NCI-H774 (cell line): ENCODE measurements at regions not wholly inside any gene's neighbourhood (a gene's known extent, or its start where the extent isn't known, plus 50 kb on each side); places are given as distances from the start of the nearest gene placed in this dataset.

ENCODE experiments used
- DNase-seq: peaks from one replicate; lab custom pipeline; 2025; lab: John Stamatoyannopoulos, UW

- no peak for DNase-seq
These were observed 357.6 kb upstream of the CWC22 start for GRCh38 chr2:180364719-180365118.

DNA sequence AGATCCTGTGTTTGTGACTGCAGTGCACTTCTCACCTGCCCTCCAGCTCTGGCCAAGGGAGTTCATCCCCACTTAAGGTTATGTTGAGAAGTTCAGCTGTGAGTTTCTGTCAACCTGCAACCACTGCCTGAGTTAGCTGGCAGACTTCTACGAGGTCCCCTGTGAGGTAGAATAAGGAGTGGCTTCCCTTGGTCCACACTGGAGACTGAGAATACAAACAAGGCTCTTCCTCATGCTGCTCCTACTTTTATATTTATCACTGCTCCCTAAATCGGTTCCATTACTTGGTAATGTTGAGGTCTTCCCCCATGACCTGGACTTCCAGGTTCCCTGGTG is 353.2 kb upstream of the CWC22 start:
- no peak for DNase-seq

GRCh38 chr2:180359522-180360282 is 352.6 kb upstream of the CWC22 start:
- no peak for DNase-seq

GRCh38 chr2:180358458-180358857 is 351.4 kb upstream of the CWC22 start:
- DNase-seq: no peak

GRCh38 chr2:180356676-180357075 is 349.6 kb upstream of the CWC22 start:
- peak; percentile 14 for DNase-seq

DNA sequence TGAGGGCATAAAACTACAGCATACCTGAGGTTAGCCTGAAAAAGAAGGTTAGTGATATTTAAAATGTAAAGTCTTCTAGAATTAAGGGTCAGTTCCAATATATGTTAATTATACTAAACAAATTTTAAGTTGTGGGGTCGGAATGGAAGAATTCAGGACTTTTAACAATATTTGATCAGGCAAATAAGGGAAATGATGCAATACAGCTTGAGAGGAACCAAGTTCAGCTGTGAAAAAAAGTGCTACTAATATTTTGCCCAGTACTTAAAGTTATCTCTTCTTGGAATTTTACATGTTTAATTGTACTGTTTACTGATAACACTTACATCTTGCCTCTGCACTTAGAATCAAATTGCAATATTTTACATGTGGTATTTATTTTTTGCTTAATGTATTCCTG is 345.5 kb upstream of the CWC22 start:
- no peak for DNase-seq

- no peak for DNase-seq
These were observed 342.7 kb upstream of the CWC22 start for GRCh38 chr2:180349809-180350208.

- no peak for DNase-seq
These were observed 336.6 kb upstream of the CWC22 start for GRCh38 chr2:180343528-180344345.

- no peak for DNase-seq
These were observed 330.0 kb upstream of the CWC22 start for GRCh38 chr2:180337136-180337535.

DNA sequence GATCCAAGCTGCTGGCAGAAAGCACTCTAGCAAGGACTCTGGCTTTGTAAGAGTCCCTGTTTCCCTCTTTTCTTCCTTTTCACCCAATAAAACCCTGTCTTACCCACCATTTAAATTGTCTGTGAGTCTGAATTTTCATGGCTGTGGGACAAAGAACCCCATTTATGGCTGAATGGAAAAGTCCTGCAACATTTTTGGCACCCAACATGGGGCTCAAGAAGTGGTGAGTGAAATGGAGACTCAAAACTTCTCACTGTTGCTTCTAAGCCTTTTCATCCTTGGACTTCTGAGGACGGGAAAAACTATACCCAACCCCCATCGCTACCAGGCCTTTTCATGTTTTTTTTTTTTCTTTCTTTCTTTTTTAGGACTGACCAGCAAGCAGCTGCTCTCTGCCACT is 329.5 kb upstream of the CWC22 start:
- no peak for DNase-seq

GRCh38 chr2:180334514-180334913 is 327.4 kb upstream of the CWC22 start:
- DNase-seq: no peak

DNA sequence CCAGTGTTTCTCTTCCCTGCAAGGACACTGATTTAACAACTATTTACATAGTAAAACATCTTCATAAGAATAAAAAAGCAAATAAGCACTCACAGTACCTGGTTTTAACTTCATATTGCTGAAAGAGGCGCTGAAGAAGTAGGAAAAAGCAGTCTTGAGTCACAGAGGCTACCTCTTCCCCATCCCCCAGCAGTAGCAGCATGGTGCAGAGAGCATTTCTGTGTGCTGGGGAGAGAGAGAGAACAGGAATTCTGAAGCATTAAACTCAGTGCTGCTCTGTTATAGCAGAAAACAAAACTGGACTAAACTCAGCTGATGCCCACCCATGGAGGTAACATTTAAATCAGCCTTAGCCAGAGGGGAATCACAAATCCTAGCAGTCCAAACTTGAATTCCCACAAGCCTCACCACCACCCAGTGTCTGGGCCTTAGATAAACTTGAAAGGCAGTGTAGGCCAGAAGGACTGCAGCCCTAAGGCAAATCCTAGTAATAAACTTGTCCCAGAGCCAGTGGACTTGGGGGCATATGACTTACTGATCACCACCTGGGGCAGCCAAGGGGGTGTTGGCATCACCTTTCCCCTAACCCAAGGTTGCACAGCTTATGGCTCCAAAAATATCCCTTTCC is 321.8 kb upstream of the CWC22 start:
- no peak for DNase-seq

- DNase-seq: no peak
These were observed 320.1 kb upstream of the CWC22 start for GRCh38 chr2:180327185-180327584.

- DNase-seq: no peak
These were observed 318.5 kb upstream of the CWC22 start for GRCh38 chr2:180325416-180326120.

DNA sequence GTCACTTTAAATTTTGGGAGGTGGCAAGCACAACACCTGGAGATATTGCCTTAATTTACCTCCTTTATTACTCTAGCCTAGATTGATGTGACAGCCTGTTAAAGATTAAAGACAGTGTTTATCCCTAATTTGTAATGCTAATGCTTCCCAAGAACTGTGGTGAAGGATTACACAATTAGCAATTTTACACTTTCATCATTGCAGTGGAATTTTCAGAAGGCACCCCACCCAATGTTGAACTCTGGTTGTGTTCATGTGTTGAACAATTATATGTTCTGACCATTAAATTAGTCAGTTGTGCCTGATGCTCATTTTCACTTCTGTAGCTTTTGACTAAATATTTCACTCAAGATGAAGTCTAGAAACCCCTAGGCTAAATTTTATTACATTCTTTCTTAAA is 317.1 kb upstream of the CWC22 start:
- no peak for DNase-seq

DNA sequence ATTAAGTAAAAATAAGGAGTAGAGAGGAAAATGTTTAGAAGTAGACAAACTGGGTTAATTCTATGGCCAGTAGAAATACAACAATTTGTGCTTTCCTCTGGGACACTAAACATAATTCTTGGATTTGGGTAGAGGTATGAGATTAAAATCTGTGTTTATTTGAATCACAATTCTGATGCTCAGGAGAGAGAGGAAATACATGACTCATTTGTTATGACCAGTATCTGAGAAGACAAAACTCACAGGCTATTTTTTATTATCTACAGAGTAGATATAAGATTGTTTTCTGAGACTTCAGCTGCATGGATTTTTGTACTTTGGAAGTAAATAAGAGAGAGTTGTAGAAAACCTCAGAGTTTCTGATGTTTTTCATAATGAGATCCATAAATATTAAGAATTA is 315.7 kb upstream of the CWC22 start:
- DNase-seq: no peak

- DNase-seq: no peak
These were observed 312.7 kb upstream of the CWC22 start for GRCh38 chr2:180319586-180320405.

GRCh38 chr2:180314086-180314485 is 307.0 kb upstream of the CWC22 start:
- no peak for DNase-seq

- no peak for DNase-seq
These were observed 305.4 kb upstream of the CWC22 start for GRCh38 chr2:180312542-180312941.

DNA sequence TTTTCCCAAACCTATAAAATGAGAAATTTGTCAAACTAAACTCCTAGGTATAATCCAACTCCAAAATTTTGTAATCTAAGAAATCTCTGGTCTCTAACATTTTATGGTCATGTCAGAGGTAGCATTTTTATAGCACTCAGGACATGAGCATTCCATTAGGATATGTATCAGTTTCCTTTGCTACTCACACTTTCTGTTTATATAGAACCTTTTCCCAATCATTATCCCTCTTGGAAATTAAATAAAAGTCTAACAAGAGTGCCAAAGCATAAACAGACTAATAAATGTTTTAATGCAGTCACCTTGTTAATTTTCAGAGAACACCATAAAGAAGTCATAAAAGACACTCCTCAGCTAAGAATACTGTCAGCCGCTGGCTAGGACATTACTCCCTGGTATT is 300.0 kb upstream of the CWC22 start:
- no peak for DNase-seq

GRCh38 chr2:180306346-180306745 is 299.2 kb upstream of the CWC22 start:
- no peak for DNase-seq
